Neural cell (in vitro differentiated cells): ENCODE measurements at regions not wholly inside any gene's neighbourhood (a gene's known extent, or its start where the extent isn't known, plus 50 kb on each side); places are given as distances from the start of the nearest gene placed in this dataset.

Experiments
- POLR2AphosphoS5 ChIP-seq: IDR thresholded peaks from 2 replicates; pipeline ENCODE4 v1.6.1; 2012
- REST ChIP-seq: IDR thresholded peaks from 2 replicates; pipeline ENCODE4 v1.6.1; 2012; ENCODE audit warnings: borderline replicate concordance
- TF ChIP-seq, protein P1 (sequence below): fragments of 450-650 bp; IDR thresholded peaks from 2 replicates; pipeline ENCODE4 v1.5.1; 2014; ENCODE audit warnings: antibody characterized with exemption, mild to moderate bottlenecking, moderate library complexity; ENCODE audit not compliant: poor library complexity, severe bottlenecking

DNA sequence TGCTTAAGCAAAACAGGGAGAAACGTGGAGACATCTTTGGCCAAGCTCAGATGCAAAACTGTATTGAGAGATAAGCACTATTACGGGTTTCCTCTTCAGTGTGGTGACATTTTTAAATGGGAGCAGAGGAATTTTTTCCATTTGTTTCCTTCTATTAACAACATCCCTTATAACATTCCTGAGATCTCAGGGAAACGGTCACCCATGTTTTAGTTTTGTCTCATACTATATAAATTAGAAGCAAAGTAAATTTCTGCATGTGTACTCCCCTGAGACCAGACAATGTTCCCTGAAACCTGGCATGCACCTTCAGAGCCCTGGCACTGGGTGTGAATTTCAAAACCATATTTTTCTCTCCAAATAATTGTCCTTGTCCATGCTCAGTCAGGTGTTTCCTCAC is 57.6 kb upstream of the RNF152 start:
- TF ChIP-seq REST = no peak
- TF ChIP-seq, protein P1, sequence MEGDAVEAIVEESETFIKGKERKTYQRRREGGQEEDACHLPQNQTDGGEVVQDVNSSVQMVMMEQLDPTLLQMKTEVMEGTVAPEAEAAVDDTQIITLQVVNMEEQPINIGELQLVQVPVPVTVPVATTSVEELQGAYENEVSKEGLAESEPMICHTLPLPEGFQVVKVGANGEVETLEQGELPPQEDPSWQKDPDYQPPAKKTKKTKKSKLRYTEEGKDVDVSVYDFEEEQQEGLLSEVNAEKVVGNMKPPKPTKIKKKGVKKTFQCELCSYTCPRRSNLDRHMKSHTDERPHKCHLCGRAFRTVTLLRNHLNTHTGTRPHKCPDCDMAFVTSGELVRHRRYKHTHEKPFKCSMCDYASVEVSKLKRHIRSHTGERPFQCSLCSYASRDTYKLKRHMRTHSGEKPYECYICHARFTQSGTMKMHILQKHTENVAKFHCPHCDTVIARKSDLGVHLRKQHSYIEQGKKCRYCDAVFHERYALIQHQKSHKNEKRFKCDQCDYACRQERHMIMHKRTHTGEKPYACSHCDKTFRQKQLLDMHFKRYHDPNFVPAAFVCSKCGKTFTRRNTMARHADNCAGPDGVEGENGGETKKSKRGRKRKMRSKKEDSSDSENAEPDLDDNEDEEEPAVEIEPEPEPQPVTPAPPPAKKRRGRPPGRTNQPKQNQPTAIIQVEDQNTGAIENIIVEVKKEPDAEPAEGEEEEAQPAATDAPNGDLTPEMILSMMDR = no peak
- no peak for TF ChIP-seq POLR2AphosphoS5
